PC-3 (cell line): ENCODE measurements at regions not wholly inside any gene's neighbourhood (a gene's known extent, or its start where the extent isn't known, plus 50 kb on each side); places are given as distances from the start of the nearest gene placed in this dataset.

Source experiments
- EZH2 ChIP-seq: fragments of 300-600 bp; sonication (generic); IDR thresholded peaks from one replicate; pipeline ENCODE4 v1.6.1; 2017; ENCODE audit warnings: antibody characterized with exemption, mild to moderate bottlenecking, low read length; ENCODE audit not compliant: unreplicated experiment
- TF ChIP-seq, protein P1 (sequence below): fragments of 300-600 bp; sonication (generic); conservative IDR thresholded peaks from 2 replicates; pipeline ENCODE4 v1.5.1; 2017; ENCODE audit warnings: antibody characterized with exemption, low read depth, mild to moderate bottlenecking, low read length

DNA sequence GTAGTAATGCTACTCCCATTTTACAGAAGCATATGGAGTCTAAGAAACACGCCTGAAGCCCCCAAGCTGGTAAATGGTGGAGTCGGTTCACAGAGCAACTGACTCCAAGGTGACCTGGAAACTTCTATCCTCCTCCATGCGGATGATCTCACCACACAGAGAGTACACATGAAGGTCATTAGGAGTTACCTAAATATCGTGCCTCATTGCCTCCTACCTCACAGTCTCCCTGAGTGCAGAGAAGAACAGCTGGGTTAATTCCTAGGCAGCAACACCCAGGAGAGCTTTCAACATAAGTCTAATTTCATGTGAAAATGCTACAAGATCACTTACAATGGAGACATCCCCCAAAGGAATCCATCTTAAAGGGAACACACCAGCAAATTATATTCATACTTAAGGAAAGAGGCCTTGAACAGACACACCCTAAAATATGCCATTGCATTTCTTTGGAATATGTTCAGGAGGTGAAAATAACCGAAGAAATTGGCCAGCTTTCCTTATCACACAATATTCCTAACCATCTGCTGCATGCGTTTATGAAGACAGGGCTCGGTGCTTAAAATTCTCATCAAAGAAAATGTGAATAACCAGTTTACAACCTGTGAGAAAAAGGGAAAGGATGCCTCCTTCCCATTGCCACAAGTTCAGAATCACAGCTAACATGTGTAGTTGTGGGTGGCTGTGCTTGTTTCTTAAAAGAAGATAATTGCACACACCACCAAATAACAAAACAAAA is 203.6 kb upstream of the NBEA start:
- TF ChIP-seq, protein P1, sequence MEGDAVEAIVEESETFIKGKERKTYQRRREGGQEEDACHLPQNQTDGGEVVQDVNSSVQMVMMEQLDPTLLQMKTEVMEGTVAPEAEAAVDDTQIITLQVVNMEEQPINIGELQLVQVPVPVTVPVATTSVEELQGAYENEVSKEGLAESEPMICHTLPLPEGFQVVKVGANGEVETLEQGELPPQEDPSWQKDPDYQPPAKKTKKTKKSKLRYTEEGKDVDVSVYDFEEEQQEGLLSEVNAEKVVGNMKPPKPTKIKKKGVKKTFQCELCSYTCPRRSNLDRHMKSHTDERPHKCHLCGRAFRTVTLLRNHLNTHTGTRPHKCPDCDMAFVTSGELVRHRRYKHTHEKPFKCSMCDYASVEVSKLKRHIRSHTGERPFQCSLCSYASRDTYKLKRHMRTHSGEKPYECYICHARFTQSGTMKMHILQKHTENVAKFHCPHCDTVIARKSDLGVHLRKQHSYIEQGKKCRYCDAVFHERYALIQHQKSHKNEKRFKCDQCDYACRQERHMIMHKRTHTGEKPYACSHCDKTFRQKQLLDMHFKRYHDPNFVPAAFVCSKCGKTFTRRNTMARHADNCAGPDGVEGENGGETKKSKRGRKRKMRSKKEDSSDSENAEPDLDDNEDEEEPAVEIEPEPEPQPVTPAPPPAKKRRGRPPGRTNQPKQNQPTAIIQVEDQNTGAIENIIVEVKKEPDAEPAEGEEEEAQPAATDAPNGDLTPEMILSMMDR: no peak
- no peak for TF ChIP-seq EZH2
